Neutrophil (primary cell): ENCODE measurements at regions not wholly inside any gene's neighbourhood (a gene's known extent, or its start where the extent isn't known, plus 50 kb on each side); places are given as distances from the start of the nearest gene placed in this dataset.
A peak's percentile ranks its signal among the peaks of the same experiment; 100 is the strongest.

Source experiments
- H3K27ac ChIP-seq: fragments of 200-600 bp; sonication (generic); 2 replicates; pipeline ENCODE4 v1.5.1; 2016; ENCODE audit warnings: mild to moderate bottlenecking, moderate library complexity
- H3K27me3 ChIP-seq: fragments of 200-600 bp; sonication (generic); 2 replicates; pipeline ENCODE4 v1.6.0; 2016; ENCODE audit warnings: mild to moderate bottlenecking
- H3K36me3 ChIP-seq: fragments of 200-600 bp; sonication (generic); 2 replicates; pipeline ENCODE4 v1.5.1; 2017
- H3K4me1 ChIP-seq, 2 experiments: fragments of 200-600 bp in 1 of 2; sonication (generic) in 1 of 2; 1 replicate in 1 of 2; 2 replicates in 1 of 2; pipeline versions ENCODE4 v1.5.1 to v1.6.1; 2013 to 2016; ENCODE audit warnings: low read depth in 1 of 2, low read length in 1 of 2, mild to moderate bottlenecking in 1 of 2, moderate library complexity in 1 of 2; ENCODE audit not compliant: control insufficient read depth in 1 of 2, insufficient read depth in 1 of 2
- H3K4me3 ChIP-seq, 2 experiments: fragments of 200-600 bp in 1 of 2; sonication (generic) in 1 of 2; 1 replicate in 1 of 2; 2 replicates in 1 of 2; pipeline ENCODE4 v1.5.1; 2013 to 2016; ENCODE audit warnings: low read depth in 1 of 2, low read length in 1 of 2, mild to moderate bottlenecking in 1 of 2, moderate library complexity in 1 of 2
- H3K9me3 ChIP-seq: fragments of 200-600 bp; sonication (generic); 2 replicates; pipeline ENCODE4 v1.5.1; 2016
- TF ChIP-seq, protein P1 (sequence below): fragments of 200-600 bp; sonication (generic); IDR thresholded peaks from 2 replicates; pipeline ENCODE4 v1.5.1; 2016; ENCODE audit warnings: antibody characterized with exemption

DNA sequence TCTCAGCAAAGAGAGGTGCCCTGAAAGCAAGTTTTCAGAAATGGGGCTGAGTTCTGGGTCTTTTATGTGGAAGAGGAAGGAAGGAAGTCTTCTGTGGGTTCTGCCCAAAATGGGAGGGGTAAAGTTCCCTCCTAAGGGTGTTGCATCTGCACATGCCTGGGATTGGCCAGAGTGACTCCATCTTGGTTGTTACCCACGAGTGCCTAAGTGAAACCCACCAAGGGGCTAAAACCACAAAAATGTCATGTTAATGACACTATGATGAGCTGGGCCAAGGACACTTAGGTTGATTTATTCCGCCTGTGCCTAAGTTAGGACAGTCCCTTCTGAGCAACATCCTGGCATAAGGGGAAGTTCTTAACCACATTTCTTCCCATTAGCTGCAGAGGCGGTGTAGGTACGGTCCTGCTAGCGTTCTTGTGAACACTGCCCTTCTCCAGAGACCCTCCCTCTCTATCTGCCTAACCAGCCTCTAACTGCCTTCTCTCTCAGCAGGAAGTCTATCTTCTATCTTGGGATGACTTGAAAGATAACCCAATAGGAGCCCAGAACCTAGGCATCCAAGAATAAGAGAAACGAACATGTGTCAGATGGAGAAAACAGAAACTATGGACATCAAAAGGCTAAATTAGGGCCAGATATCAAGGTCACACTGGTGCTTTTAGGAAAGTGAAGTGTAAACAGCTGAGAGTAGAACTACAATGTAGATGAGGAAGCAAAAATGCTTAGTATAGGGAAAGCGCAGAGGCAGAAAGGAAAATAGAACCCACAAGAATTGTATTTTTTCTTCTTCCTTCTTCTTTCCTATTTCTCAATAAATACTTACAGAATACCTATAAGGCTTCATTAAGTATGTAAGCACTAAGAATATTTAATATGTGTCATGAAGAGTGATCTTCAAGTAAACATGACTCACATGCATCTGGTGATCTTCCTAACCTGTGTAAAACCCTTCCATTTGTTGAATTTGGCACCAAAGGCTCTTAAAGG is 104.2 kb upstream of the AMN1 start:
- no peaks in the 10 kb centered on the region for H3K27me3 ChIP-seq
- no peaks in the 10 kb centered on the region for H3K9me3 ChIP-seq
- H3K27ac ChIP-seq = peak overlapping the region; percentile 98
- peaks cover 42 to 46% of the 10 kb centered on the region in 2 experiments for H3K4me1 ChIP-seq
- TF ChIP-seq, protein P1, sequence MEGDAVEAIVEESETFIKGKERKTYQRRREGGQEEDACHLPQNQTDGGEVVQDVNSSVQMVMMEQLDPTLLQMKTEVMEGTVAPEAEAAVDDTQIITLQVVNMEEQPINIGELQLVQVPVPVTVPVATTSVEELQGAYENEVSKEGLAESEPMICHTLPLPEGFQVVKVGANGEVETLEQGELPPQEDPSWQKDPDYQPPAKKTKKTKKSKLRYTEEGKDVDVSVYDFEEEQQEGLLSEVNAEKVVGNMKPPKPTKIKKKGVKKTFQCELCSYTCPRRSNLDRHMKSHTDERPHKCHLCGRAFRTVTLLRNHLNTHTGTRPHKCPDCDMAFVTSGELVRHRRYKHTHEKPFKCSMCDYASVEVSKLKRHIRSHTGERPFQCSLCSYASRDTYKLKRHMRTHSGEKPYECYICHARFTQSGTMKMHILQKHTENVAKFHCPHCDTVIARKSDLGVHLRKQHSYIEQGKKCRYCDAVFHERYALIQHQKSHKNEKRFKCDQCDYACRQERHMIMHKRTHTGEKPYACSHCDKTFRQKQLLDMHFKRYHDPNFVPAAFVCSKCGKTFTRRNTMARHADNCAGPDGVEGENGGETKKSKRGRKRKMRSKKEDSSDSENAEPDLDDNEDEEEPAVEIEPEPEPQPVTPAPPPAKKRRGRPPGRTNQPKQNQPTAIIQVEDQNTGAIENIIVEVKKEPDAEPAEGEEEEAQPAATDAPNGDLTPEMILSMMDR = no peak
- H3K36me3 ChIP-seq = no peaks in the 10 kb centered on the region
- peak overlapping the region; percentile 12 to 48 for H3K4me3 ChIP-seq

DNA sequence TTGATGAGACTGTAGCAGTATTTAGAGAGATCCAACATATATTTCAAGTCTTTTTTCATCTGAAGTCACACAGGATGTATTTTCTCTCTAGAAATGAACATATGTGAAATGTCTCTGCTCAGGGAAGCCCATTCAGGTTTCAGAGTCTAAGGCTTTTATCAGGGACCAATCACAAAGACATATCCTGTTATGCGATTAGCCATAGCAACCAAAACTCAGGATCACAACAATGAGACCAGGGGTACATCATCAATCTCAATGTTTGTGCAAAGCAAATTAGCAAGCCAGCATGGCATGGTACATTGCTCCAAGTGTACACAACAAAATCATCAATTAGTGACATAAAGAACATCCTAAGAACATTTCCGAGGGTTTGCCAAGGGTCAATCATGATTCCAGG is 99.2 kb upstream of the AMN1 start:
- no peak overlapping the region for H3K4me3 ChIP-seq
- peaks cover 15 to 18% of the 10 kb centered on the region in 2 experiments for H3K4me1 ChIP-seq
- H3K27me3 ChIP-seq = no peaks in the 10 kb centered on the region
- H3K27ac ChIP-seq = no peak overlapping the region
- H3K36me3 ChIP-seq = no peaks in the 10 kb centered on the region
- TF ChIP-seq, protein P1 = no peak
- H3K9me3 ChIP-seq = no peaks in the 10 kb centered on the region

DNA sequence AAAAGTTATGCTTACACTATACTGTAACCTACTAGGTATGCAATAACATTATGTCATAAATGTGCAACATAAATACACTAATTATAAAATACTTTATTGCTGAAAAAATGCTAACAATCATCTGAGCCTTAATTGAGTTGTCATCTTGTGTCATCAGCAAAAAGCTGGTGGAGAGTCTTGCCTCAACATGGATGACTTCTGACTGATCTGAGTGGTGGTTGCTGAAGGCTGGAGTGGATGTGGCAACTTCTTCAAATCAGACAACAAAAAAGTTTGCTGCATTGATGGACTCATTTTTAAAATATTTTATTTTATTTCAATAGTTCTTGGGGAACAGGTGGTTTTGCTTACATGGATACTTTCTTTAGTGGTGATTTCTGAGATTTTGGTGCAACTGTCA is 93.9 kb upstream of the AMN1 start:
- H3K4me3 ChIP-seq = no peak overlapping the region
- H3K36me3 ChIP-seq = no peaks in the 10 kb centered on the region
- no peaks in the 10 kb centered on the region for H3K27me3 ChIP-seq
- H3K4me1 ChIP-seq = no peaks in the 10 kb centered on the region
- TF ChIP-seq, protein P1 = no peak
- H3K9me3 ChIP-seq = no peaks in the 10 kb centered on the region
- H3K27ac ChIP-seq = no peak overlapping the region

DNA sequence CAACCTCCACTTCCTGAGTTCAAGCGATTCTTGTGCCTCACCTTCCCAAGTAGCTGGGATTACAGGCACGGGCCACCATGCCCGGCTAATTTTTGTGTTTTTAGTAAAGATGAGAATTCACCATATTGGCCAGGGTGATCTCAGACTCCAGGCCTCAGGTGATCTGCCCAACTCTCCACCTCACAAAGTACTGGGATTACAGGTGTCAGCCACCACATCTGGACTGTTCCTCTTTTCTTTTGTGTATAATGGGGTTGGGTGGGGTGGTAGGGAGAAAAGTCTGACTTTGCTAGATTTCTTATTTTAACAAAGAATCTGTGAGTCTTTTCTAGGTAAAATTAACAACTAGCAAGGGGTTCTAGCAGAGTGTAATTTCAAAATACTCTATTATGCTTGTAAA is 92.7 kb upstream of the AMN1 start:
- Histone ChIP-seq H3K4me3 (no peak overlapping the region), H3K27ac (no peak overlapping the region), H3K27me3 (no peaks in the 10 kb centered on the region), H3K36me3 (no peaks in the 10 kb centered on the region), H3K4me1 (no peaks in the 10 kb centered on the region), H3K9me3 (no peaks in the 10 kb centered on the region)
- TF ChIP-seq, protein P1 = no peak

DNA sequence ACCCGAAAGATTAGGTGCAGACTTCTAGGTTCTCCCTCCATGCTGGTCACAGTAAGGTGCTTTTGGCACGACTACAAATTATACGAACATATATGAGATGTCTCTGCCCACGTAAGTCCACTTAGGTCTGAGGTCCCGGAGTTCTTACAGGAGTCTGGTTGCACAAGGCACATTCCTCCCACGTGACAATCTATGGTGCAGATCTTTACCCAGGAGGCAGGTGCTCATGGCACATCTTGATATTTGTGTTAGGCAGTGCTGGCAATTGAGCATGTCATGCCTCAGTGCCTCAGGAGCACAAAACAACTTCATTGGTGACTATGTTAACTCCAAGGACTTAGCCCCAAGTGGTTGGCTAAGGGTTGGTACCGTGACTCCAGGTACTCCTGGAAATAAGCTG is 92.0 kb upstream of the AMN1 start:
- H3K36me3 ChIP-seq = no peaks in the 10 kb centered on the region
- H3K4me1 ChIP-seq = no peaks in the 10 kb centered on the region
- H3K27me3 ChIP-seq = no peaks in the 10 kb centered on the region
- no peak overlapping the region for H3K27ac ChIP-seq
- no peaks in the 10 kb centered on the region for H3K9me3 ChIP-seq
- no peak overlapping the region for H3K4me3 ChIP-seq
- TF ChIP-seq, protein P1 = no peak
